Right forelimb (tissue), 1 donor: ENCODE measurements at regions not wholly inside any gene's neighbourhood (a gene's known extent, or its start where the extent isn't known, plus 50 kb on each side); places are given as distances from the start of the nearest gene placed in this dataset.
"Not testable (repeated sequence)": the region's sequence is repeated elsewhere in the genome, so short reads cannot be mapped to it uniquely, and the experiment has no call there.

Source experiments
- DNase-seq: peaks from one replicate; pipeline ENCODE4 v3.0.0-alpha.2; 2018

- DNase-seq = no peak
Measured at GRCh38 chr14:59130462-59130861, 58.0 kb upstream of the DAAM1 start.

- DNase-seq = no peak
Measured at GRCh38 chr14:59131938-59132795, 56.3 kb upstream of the DAAM1 start.

GRCh38 chr14:59132796-59133494, 55.5 kb upstream of the DAAM1 start:
- DNase-seq = no peak

GRCh38 chr14:59133709-59134108, 54.8 kb upstream of the DAAM1 start:
- DNase-seq = no peak

- no peak for DNase-seq
Measured at GRCh38 chr14:59134307-59134706, 54.2 kb upstream of the DAAM1 start.

GRCh38 chr14:59137256-59137655, 51.2 kb upstream of the DAAM1 start:
- DNase-seq = no peak

GRCh38 chr14:59138576-59138975, 49.9 kb upstream of the DAAM1 start:
- not testable (repeated sequence) for DNase-seq
